MV-4-11 (cell line): ENCODE measurements at regions not wholly inside any gene's neighbourhood (a gene's known extent, or its start where the extent isn't known, plus 50 kb on each side); places are given as distances from the start of the nearest gene placed in this dataset.
A peak's percentile ranks its signal among the peaks of the same experiment; 100 is the strongest.

Experiments used
- DNase-seq: peaks from one replicate; lab custom pipeline; 2025; lab: John Stamatoyannopoulos, UW

- no peak for DNase-seq
Measured at GRCh38 chr15:91679447-91679846, 174.1 kb upstream of the SLCO3A1 start.

GRCh38 chr15:91685436-91685835 is 168.1 kb upstream of the SLCO3A1 start:
- DNase-seq: no peak

GRCh38 chr15:91688811-91689210 is 164.7 kb upstream of the SLCO3A1 start:
- DNase-seq: no peak

GRCh38 chr15:91689377-91689776 is 164.1 kb upstream of the SLCO3A1 start:
- DNase-seq: no peak

GRCh38 chr15:91692596-91692995 is 160.9 kb upstream of the SLCO3A1 start:
- no peak for DNase-seq

- DNase-seq: no peak
Measured at GRCh38 chr15:91694131-91694830, 159.2 kb upstream of the SLCO3A1 start.

- peak; percentile 50 for DNase-seq
Measured at GRCh38 chr15:91694831-91695210, 158.7 kb upstream of the SLCO3A1 start.

GRCh38 chr15:91695799-91696198 is 157.7 kb upstream of the SLCO3A1 start:
- no peak for DNase-seq

GRCh38 chr15:91696981-91697380 is 156.5 kb upstream of the SLCO3A1 start:
- DNase-seq: no peak

- no peak for DNase-seq
Measured at GRCh38 chr15:91698241-91698640, 155.3 kb upstream of the SLCO3A1 start.

GRCh38 chr15:91699741-91700140 is 153.8 kb upstream of the SLCO3A1 start:
- DNase-seq: no peak

GRCh38 chr15:91703274-91703673 is 150.2 kb upstream of the SLCO3A1 start:
- no peak for DNase-seq

- DNase-seq: no peak
Measured at GRCh38 chr15:91704343-91704742, 149.2 kb upstream of the SLCO3A1 start.

GRCh38 chr15:91706322-91707032 is 147.0 kb upstream of the SLCO3A1 start:
- DNase-seq: peak; percentile 97

- DNase-seq: peak; percentile 76
Measured at GRCh38 chr15:91710080-91710698, 143.3 kb upstream of the SLCO3A1 start.

GRCh38 chr15:91711384-91712033 is 142.0 kb upstream of the SLCO3A1 start:
- no peak for DNase-seq

GRCh38 chr15:91712286-91712685 is 141.2 kb upstream of the SLCO3A1 start:
- DNase-seq: no peak

- DNase-seq: no peak
Measured at GRCh38 chr15:91716536-91716935, 137.0 kb upstream of the SLCO3A1 start.

GRCh38 chr15:91717811-91718210 is 135.7 kb upstream of the SLCO3A1 start:
- DNase-seq: no peak

GRCh38 chr15:91723959-91724358 is 129.5 kb upstream of the SLCO3A1 start:
- no peak for DNase-seq

- DNase-seq: no peak
Measured at GRCh38 chr15:91733661-91734060, 119.8 kb upstream of the SLCO3A1 start.

GRCh38 chr15:91737151-91737818 is 116.2 kb upstream of the SLCO3A1 start:
- DNase-seq: no peak
